OCI-LY3 (cell line): ENCODE measurements at regions not wholly inside any gene's neighbourhood (a gene's known extent, or its start where the extent isn't known, plus 50 kb on each side); places are given as distances from the start of the nearest gene placed in this dataset.

ENCODE experiments used
- EZH2phosphoT487 ChIP-seq: fragments of 200-600 bp; shearing (Covaris generic); IDR thresholded peaks from 2 replicates; pipeline ENCODE4 v1.6.1; 2018; ENCODE audit warnings: antibody characterized with exemption, mixed run types, low read depth
- TF ChIP-seq, protein P1 (sequence below): fragments of 200-600, 300-600 bp; sonication (generic); IDR thresholded peaks from 2 replicates; pipeline ENCODE4 v1.5.1; 2014; ENCODE audit warnings: antibody characterized with exemption, low read length, low read depth

DNA sequence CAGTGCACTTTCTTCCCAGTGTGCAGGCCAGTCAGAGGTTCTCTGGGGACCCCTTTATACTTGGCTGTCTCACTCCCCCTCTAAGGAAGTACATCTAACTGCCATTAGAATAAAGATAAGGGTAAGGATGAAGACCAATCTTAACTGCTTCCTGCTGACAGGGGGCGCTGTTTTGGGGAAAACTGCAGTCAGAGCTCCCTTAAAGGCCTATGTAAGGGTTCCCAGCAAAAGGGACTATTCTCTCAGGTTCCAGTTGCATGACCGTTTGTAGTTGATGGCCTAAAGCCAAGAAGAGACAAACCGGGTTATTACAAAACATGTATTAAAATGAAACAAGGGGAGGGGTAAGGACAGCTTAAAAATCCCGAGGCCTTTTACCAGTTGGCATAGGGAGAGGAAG is 115.6 kb upstream of the SPIN4 start:
- TF ChIP-seq, protein P1, sequence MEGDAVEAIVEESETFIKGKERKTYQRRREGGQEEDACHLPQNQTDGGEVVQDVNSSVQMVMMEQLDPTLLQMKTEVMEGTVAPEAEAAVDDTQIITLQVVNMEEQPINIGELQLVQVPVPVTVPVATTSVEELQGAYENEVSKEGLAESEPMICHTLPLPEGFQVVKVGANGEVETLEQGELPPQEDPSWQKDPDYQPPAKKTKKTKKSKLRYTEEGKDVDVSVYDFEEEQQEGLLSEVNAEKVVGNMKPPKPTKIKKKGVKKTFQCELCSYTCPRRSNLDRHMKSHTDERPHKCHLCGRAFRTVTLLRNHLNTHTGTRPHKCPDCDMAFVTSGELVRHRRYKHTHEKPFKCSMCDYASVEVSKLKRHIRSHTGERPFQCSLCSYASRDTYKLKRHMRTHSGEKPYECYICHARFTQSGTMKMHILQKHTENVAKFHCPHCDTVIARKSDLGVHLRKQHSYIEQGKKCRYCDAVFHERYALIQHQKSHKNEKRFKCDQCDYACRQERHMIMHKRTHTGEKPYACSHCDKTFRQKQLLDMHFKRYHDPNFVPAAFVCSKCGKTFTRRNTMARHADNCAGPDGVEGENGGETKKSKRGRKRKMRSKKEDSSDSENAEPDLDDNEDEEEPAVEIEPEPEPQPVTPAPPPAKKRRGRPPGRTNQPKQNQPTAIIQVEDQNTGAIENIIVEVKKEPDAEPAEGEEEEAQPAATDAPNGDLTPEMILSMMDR: no peak
- no peak for TF ChIP-seq EZH2phosphoT487
